ENCODE measurements at regions not wholly inside any gene's neighbourhood (a gene's known extent, or its start where the extent isn't known, plus 50 kb on each side); places are given as distances from the start of the nearest gene placed in this dataset.
"Not testable (repeated sequence)": the region's sequence is repeated elsewhere in the genome, so short reads cannot be mapped to it uniquely, and the experiment has no call there.

DNA sequence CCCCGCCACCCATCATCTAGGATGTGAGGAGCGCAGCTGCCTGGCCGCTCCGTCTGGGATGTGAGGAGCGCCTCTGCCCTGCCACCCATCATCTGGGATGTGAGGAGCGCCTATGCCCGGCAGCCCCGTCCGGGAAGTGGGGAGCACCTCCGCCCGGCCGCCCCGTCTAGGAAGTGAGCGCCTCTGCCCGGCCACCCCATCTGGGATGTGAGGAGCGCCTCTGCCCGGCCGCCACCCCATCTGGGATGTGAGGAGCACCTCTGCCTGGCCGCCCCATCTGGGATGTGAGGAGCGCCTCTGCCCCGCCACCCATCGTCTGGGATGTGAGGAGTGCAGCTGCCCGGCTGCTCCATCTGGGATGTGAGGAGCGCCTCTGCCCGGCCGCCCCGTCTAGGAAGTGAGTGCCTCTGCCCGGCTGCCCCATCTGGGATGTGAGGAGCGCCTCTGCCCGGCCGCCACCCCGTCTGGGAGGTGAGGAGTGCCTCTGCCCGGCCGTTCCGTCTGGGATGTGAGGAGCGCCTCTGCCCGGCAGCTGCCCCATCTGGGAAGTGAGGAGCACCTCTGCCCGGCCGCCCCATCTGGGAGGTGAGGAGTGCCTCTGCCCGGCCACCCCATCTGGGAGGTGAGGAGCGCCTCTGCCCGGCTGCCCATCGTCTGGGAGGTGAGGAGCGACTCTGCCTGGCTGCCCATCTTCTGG lies 1086.5 kb downstream of the TYW1 start:
- DNase-seq (ENCODE audit: low read depth in 2 of 2): not testable (repeated sequence)

DNA sequence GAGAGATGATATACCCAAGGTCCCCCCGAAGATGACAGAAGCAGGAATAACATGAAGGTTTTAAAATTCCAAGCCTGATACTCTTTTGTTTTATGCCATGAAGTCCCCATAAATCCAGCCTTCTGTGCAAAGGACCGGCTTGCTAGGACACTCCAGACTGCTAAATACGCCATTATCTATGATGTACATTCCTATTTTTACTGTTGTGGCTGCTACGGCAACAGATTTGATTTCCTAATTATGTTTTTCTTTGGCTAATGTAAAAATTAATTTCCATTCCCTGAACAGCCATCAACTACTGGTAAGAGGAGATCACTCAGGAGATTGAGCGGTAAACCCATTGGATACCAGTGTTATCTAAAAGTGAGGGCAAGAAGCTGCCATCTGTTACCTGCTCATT lies 1090.8 kb downstream of the TYW1 start:
- DNase-seq (ENCODE audit: low read depth in 2 of 2): no peak

DNA sequence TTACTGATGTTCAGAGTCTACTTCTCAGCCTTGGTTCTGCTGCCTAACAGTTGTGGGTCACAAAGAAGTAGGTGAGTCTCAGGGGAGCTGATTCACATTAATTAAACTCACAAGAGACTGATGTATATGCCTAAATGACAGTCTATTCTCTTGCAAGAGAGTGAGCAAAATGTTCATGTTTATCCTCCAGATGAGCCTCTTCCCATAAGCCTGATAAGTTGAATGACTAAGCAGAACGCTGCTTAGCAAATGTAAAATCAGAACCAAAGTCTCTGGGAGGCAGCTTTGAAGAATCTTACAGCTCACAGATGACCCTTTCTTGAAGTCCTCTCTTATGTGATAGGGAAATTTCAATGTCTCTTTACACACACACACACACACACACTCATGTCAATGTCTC lies 1092.2 kb downstream of the TYW1 start:
- DNase-seq (ENCODE audit: low read depth in 2 of 2): no peak

DNA sequence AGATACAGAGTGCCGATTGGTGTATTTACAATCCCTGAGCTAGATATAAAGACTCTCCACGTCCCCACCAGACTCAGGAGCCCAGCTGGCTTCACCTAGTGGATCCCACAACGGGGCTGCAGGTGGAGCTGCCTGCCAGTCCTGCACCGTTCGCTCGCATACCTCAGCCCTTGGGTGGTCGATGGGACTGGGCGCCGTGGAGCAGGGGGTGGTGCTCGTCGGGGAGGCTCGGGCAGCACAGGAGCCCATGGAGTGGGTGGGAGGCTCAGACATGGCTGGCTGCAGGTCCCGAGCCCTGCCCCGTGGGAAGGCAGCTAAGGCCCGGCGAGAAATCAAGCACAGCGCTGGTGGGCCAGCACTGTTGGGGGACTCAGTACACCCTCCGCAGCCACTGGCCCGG lies 1093.6 kb downstream of the TYW1 start:
- DNase-seq (ENCODE audit: low read depth in 2 of 2): not testable (repeated sequence)

DNA sequence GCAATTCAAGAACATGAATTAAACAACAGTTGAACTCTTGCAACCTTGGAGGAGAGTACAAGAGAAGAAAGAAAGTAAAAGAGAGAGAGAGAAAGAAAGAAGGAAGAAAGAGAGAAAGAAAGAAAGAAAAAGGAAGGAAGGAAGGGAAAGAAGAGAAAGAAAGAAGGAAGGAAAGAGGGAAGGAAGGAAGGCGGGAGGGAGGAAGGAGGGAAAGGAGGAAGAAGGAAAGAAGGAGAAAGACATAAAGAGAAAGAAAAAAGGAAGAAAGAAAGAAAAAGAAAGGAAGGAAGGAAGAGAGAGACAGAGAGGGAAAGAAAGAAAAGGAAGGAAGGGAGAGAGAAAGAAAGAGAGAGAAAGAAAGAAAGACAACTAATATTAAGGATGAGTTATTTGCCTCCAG lies 1106.7 kb downstream of the TYW1 start:
- no peak for DNase-seq (ENCODE audit: low read depth in 2 of 2)

DNA sequence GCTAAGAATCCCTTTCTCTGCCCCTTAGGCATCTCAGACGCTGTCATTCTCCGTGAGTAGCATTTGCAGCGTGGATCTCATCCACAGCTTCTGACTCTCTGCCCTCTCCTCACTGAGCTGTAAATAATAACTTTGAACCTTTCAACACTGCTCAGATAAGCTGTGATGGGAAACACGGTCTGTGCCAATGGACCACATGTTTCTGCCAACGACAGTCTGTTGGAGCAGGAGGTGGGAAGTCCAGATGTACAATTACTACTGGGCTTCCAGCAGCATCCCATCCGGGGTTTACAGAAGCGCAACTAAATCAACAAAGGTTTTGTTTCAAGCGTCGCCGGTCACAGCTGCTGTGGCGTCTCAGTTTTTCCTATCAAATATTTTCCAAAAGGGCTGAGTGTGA lies 1110.6 kb downstream of the TYW1 start:
- DNase-seq (ENCODE audit: low read depth in 2 of 2): no peak

DNA sequence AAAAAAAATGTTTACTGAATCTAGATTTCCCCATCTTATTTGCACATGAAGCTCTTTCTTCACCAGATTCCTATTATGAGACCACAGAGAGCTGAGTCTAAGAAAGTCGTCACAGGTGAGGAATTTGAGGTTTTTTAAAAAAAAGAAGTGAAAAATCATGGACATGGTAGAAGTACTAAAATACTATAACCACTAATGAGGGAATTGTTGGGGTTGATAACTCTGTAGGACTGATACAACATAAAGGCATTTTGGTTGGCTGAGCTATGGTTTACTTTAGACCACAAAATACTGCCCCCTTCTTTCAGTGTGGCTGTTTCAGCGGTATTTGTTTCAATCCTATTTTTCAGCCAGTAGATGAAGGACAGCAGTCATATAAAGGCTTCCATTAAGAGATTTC lies 1111.3 kb downstream of the TYW1 start:
- no peak for DNase-seq (ENCODE audit: low read depth in 2 of 2)

DNA sequence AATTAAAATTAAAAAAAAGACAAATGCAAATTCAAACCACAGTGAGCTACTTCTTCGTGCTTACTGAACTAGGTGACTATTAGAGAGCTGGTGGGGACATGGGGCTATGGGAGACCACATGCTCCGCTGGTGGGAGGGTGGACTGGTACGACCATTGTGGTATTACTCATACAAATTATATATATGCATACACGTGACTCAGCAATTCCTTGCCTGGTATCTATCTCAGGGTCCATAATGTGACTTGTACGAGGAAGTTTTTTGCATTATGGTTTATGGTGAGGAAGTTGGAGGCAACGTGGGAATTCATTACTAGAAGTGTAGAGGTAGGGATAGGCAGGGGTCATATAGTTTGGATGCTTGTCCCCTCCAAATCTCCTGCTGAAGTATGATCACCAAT lies 1112.7 kb downstream of the TYW1 start:
- no peak for DNase-seq (ENCODE audit: low read depth in 2 of 2)

DNA sequence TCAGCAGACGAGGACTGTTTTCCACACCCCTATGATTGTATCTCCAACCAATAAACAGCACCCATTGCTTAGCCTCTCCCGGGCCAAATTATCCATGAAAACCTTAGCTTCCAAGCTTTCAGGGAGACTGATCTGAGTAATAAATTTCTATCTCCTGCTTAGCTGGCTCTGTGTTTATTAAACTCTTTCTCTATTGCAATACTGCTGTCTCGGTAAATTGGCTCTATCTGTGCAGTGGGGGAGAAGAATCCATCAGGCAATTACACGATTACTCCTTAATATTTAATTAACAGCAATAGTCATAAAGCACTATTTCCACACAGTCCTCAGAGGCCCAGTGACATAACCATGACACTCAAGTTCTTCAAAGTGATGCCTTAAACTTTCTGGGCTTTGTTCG lies 1122.8 kb downstream of the TYW1 start:
- DNase-seq (ENCODE audit: low read depth in 2 of 2): no peak

DNA sequence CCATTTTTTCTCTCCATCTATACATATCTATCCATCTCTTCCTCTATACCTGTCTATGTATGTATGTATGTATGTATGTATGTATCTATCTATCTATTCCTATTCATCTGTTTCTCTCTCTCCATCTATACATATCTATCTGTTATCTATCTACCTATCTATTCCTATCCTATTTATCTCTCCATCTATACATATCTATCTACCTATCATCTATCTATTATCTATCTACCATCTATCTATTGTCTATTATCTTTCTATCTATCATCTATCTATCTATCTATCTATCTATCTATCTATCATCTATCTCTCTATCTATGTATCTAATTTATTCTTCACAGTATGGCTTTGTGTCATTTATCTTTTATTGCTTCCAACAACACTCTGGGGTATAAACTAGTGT lies 1124.4 kb downstream of the TYW1 start:
- DNase-seq (ENCODE audit: low read depth in 2 of 2): no peak

DNA sequence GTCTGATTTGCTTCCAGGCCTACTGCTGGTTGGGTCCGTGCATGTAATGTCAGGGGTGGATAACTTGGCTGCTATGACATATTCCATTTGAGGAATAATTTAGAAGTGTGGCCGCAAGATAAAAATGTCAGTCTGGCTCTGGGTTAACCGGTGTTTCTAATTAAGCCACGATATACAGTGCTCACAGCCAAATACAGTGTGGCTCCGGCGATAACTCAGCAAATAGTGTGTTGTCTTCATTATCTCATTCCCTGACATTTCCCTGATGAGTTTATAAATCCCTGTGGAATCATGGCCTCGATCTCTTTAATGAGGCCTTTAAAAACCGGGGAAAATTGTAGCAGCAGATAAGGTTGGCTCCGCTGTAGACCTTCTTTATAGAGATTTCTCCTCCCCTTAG lies 1125.0 kb downstream of the TYW1 start:
- no peak for DNase-seq (ENCODE audit: low read depth in 2 of 2)

DNA sequence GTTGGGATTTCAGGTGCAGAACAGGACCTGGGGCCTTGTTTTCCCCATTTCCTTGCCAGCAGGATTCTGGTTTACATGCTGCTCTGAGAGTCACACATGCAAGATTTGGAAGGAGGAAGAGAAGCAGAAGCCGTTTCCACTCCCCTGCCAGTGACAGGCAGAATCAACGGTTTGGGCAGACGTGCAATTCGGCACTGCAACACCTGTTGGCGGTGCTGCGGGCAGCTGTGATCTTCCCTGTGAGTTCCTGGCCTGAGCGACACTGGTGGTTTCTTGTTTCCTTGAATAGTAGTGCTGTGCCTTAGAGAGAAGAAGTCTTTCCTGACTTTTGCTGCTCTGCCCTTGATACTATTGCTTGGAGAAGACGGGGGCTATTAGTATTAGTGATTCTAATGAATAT lies 1126.2 kb downstream of the TYW1 start:
- DNase-seq (ENCODE audit: low read depth in 2 of 2): no peak

DNA sequence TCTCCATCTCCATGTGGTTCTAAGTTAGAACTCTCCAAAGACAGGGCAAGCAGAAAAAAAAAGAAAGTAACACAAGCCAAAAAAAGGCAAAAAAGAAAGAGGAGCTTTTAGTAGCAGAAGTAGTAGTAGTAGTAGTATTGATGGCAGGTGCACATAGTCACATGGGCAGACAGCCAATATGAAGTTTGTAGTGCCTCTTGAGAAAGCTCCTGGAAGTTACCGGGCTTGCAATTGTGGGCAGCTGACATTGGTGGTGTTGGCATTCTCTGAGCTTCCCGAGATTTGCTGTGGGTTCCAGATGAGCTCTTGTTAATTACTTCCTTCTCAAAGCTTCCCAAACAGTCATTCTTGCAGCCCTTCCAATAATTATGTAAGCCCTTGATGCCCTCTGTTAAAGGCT lies 1128.5 kb downstream of the TYW1 start:
- no peak for DNase-seq (ENCODE audit: low read depth in 2 of 2)

DNA sequence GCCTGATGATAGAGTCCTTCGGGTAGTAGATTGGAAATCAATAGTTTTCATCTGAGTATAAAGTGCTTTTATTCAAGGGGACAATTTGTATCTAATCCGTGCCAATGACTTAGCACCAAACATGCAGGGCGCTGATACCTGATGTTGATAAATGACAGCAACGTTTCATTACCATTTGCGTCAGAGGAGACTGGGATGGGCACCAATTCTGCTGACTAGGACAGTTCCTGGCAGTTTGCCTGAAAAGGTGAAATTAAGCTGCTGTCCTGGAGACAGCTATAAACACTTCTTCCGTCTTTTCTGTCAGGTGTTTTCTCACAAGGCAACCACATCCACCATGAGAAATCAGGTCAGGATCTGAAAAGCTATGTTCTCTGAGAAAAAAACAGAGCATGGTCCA lies 1136.4 kb downstream of the TYW1 start:
- no peak for DNase-seq (ENCODE audit: low read depth in 2 of 2)

DNA sequence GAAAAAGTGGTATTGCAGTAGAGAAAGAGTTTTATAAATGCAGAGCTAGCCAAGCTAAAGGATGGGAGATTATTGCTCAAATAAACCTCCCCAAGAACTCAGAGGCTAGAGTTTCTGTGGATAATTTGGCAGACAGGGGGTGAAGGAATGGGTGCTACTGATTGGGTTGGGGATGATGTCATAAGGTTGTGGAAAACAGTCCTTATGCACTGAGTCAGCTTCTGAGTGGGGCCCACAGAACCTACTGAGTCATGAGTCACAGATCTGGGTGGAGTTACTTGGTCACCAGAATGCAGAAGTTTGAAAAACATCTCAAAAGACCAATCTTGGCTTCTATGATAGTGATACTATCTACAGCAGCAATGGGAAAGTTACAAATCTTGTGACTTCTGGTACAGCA lies 1146.7 kb downstream of the TYW1 start:
- DNase-seq (ENCODE audit: low read depth in 2 of 2): no peak

DNA sequence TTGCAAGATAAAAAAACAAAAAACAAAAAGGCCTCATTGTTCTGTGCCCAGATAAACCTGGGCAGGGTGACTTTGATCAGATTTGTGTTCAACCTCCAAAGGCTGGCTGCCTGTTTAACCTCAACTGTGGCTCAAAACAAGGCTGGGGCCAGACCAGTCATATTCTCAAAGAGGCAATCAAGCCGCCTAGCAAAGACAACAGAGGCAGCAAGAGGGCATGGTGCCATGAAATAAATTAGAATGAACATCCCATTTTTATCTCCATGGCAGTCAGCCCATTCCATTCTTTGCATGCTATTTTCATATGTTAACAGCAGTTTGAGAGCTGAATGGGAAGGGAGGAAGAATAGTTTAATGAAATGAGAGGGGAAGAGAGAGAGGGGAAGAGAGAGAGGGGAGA lies 1150.3 kb downstream of the TYW1 start:
- DNase-seq (ENCODE audit: low read depth in 2 of 2): no peak

DNA sequence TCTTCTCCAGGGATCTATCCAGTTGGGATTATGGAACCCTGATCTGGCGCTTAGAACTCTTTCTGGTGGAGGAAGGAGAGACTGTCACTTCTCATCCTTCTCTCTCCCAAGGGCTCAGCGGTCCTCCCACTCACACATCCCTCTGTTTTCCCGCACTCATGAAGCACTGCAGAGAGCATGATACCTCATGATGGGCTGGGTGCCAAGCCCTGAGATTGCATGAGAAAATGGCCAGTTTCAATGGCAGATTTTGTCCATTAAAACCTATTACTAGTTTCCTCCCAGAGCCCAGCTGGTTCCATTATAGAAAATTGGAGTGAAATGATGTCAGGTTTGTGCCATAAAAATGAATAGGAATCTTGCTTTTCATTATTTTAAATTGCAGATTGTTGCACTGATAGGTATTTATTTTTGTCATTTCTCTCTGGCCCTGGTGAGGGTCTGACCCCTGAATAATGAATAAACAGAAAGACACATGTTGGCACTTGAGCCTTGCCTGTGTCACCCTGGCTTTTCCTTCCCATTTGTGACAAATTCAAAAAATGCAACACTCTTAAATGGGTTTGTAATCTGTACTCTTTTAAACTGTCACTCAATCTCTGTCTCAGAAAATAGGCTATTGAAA lies 1151.1 kb downstream of the TYW1 start:
- no peak for DNase-seq (ENCODE audit: low read depth in 2 of 2)

DNA sequence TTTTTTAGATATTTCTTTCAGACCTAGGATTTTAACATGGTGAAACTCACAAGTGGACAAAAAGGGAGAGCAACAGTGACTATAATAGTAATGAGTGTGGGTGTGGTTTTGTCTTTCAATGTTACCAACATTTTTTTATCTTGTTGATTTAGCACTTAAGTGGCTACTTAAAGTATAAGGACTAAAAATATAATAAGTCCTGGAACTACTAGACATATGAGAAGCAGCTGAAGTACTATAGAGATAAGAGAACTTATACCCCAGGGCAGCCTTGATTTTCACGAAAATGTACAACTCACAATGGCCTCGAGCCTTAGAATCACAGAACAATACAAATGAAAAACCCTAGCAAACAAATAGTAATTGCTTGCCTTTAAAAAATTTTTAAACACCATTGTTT lies 1151.8 kb downstream of the TYW1 start:
- DNase-seq (ENCODE audit: low read depth in 2 of 2): no peak

DNA sequence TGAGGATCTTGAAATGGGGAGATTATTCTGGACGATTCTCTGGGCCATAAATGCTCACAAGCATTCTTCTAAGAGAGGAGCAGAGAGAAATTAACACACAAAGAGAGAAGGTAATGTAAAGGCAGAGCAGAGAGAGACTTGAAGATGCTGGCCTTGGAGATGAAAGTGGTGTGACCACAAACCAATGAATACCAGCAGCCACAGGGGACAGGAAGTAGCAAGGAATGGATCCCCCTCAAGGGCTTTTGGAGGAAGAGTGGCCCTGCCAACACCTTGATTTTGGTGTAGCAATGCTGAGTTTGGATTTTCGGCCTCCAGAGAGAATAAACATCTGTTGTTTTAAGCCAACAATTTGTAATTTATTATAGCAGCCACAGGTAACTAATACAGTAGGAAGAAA lies 1155.6 kb downstream of the TYW1 start:
- DNase-seq (ENCODE audit: low read depth in 2 of 2): no peak

DNA sequence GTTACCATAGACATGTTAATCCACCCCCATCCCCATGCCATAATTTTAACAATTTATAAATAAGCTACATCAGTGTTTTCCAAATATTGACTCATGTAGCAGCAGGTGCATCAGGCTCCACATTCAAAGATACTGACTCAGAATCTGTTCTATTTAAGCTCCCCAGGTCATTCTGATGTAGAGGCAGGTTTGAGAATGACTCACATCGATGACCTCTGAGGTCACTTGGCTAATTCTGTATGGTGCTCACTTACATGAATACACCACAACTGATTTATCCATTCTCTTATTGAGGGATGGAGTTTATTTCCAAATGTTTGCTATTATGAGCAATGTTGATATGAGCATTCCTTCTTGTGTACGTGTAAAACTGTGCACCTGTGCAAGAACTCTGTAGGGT lies 1159.0 kb downstream of the TYW1 start:
- no peak for DNase-seq (ENCODE audit: low read depth in 2 of 2)

DNA sequence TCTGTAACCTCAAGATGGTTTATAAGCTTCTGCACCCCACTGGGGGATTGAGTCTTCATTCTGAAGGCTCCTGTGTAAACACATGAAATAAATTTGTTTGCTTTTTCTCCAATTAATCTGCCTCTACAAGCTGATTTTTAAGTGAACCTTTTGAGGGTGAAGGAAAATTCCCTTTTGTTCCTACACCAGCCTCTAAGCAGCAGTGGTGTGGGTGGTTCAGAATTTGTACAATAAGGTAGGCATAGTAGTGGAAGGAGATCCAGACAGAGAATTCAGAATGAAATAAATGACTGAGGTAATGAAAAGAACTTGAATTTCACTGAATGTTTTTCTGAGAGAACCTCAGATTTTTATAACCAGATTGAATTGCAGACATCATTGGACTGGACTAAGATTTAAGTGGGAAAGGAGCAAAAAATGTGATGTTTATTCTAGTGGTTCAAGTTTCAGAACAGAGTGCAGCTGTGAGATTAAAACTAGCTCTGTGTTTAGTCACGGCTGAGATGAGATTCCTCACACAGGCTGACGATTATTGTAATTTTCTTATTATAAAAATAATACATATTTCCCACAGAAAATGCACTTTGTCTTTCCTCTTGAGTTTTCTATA lies 1162.2 kb downstream of the TYW1 start:
- no peak for DNase-seq (ENCODE audit: low read depth in 2 of 2)

DNA sequence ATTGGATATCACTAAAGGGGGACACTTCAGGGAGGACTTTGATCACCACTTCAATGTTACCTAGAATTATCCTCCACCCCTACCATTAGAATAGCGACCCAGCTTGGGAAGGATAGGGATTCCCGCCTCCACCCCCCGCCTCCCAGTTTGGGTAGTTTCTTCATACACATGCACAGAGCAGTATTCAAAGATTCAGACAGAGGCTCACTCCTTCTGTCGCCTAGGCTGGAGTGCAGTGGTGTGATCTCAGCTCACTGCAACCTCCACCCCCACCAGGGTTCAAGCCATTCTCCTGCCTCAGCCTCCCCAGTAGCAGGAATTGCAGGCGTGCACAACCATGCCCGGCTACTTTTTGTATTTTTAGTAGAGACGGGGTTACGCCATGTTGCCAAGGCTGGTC lies 1166.1 kb downstream of the TYW1 start:
- no peak for DNase-seq (ENCODE audit: low read depth in 2 of 2)

DNA sequence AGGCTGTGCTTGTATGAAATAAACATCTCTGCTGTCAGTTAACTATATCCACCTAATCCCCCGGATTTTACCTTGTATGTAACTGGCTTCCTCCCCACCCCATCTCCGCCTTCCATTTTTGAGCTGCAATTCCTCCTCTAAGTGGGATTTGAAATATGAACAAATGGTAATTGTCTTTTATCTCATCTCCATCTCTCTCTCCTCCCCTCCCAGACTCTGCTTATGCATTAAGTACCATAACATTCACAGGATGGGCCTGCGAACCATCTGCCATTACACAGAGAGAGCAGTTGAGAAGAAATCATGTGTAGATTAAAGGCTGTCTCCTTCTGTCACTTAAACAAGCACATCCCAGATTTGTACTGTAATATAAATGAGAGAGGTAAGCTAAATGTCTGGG lies 1169.9 kb downstream of the TYW1 start:
- DNase-seq (ENCODE audit: low read depth in 2 of 2): no peak

DNA sequence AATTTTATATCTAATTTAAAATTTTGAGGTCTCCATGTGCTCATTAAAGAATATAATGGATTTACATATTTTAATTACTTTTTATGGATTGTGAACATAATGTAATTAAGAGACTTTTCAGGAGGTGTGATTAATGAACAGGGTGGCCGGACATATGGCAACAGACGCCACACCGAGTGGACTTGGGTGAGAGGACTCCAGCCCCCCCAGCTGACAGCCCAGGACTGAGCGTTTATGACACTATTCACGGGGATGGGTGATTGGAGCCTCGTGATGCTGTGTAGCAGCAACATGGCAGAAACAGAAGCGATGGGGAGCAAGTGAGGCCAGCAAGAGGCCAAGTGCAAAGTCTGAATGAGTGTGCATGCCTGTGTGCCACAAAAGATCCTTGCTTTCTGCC lies 1176.9 kb downstream of the TYW1 start:
- DNase-seq (ENCODE audit: low read depth in 2 of 2): no peak

Data from stimulated activated CD4-positive, alpha-beta T cell treated with anti-CD3 and anti-CD28 coated beads, Interleukin-15, amount 100 ng/mL, for 48 hours (primary cell).